Left ventricle myocardium superior (tissue), 1 donor: ENCODE measurements at regions not wholly inside any gene's neighbourhood (a gene's known extent, or its start where the extent isn't known, plus 50 kb on each side); places are given as distances from the start of the nearest gene placed in this dataset.

ENCODE experiments used
- ATAC-seq: fragments of 200-7000 bp; cut with Tn5 transposase; one replicate; pipeline ENCODE4 v1.9.1; 2020; ENCODE audit warnings: mild to moderate bottlenecking, moderate library complexity
- DNase-seq: peaks from one replicate; pipeline ENCODE4 v3.0.0-alpha.2; 2020
- intact Hi-C: fragments of 100-400 bp; cut with micrococcal nuclease; formaldehyde crosslinking; loops from one replicate; pipeline ENCODE4 v1.11.0; 2022
- donor health status: DM: no; HTN: yes; CAD: no; lungs with severe emphysema.

GRCh38 chr6:56356426-56356825, 109.0 kb upstream of the COL21A1 start:
- ATAC-seq (no peak), DNase-seq (no peak)
- intact Hi-C loops, result loop anchor here (5.0 kb wide), 1 partner anchor 241 kb away; no protein-coding TSS in a partner anchor

GRCh38 chr6:56353860-56354259, 106.5 kb upstream of the COL21A1 start:
- ATAC-seq (no peak), DNase-seq (no peak)
- intact Hi-C loops, result no loop called here

GRCh38 chr6:56350628-56351260, 103.4 kb upstream of the COL21A1 start:
- DNase-seq (no peak), ATAC-seq (no peak)
- intact Hi-C loops, result no loop called here

- intact Hi-C loops, result no loop called here
- DNase-seq (no peak), ATAC-seq (no peak)
Observed at GRCh38 chr6:56349194-56349593, 101.8 kb upstream of the COL21A1 start.

- ATAC-seq (no peak), DNase-seq (no peak)
- intact Hi-C loops, result no loop called here
Observed at GRCh38 chr6:56348578-56348977, 101.2 kb upstream of the COL21A1 start.

GRCh38 chr6:56347526-56347925, 100.1 kb upstream of the COL21A1 start:
- ATAC-seq, result no peak
- intact Hi-C loops, result no loop called here
- no peak for DNase-seq

- DNase-seq, result no peak
- ATAC-seq, result no peak
- intact Hi-C loops, result no loop called here
Observed at GRCh38 chr6:56346958-56347357, 99.6 kb upstream of the COL21A1 start.

- intact Hi-C loops, result no loop called here
- ATAC-seq, result no peak
- DNase-seq, result no peak
Observed at GRCh38 chr6:56345376-56345995, 98.1 kb upstream of the COL21A1 start.

GRCh38 chr6:56343295-56343694, 95.9 kb upstream of the COL21A1 start:
- intact Hi-C loops, result no loop called here
- DNase-seq, result no peak

GRCh38 chr6:56339524-56339923, 92.1 kb upstream of the COL21A1 start:
- DNase-seq (no peak), ATAC-seq (no peak)

More at GRCh38 chr6:56343295-56343694, 95.9 kb upstream of the COL21A1 start:
- no peak for ATAC-seq

GRCh38 chr6:56335726-56336125, 88.3 kb upstream of the COL21A1 start:
- intact Hi-C loops, result no loop called here
- DNase-seq (no peak), ATAC-seq (no peak)

More at GRCh38 chr6:56339524-56339923, 92.1 kb upstream of the COL21A1 start:
- intact Hi-C loops, result no loop called here

- DNase-seq (no peak), ATAC-seq (no peak)
- intact Hi-C loops, result no loop called here
Observed at GRCh38 chr6:56334937-56335336, 87.6 kb upstream of the COL21A1 start.

- DNase-seq (no peak), ATAC-seq (no peak)
- intact Hi-C loops, result no loop called here
Observed at GRCh38 chr6:56329271-56330050, 82.1 kb upstream of the COL21A1 start.

- DNase-seq, result no peak
- no peak for ATAC-seq
- intact Hi-C loops, result no loop called here
Observed at GRCh38 chr6:56328728-56329090, 81.3 kb upstream of the COL21A1 start.

GRCh38 chr6:56327946-56328727, 80.8 kb upstream of the COL21A1 start:
- DNase-seq (no peak), ATAC-seq (no peak)
- intact Hi-C loops, result no loop called here

- ATAC-seq, result no peak
- intact Hi-C loops, result no loop called here
- DNase-seq, result no peak
Observed at GRCh38 chr6:56324396-56324795, 77.0 kb upstream of the COL21A1 start.

- intact Hi-C loops, result no loop called here
- DNase-seq (no peak), ATAC-seq (no peak)
Observed at GRCh38 chr6:56318851-56319250, 71.5 kb upstream of the COL21A1 start.

GRCh38 chr6:56314683-56315523, 67.5 kb upstream of the COL21A1 start:
- DNase-seq, result no peak
- intact Hi-C loops, result no loop called here
- ATAC-seq, result no peak
